HEK293 (cell line): ENCODE measurements at regions not wholly inside any gene's neighbourhood (a gene's known extent, or its start where the extent isn't known, plus 50 kb on each side); places are given as distances from the start of the nearest gene placed in this dataset.
"Not testable (repeated sequence)": the region's sequence is repeated elsewhere in the genome, so short reads cannot be mapped to it uniquely, and the experiment has no call there.

ENCODE experiments used
- CTCF ChIA-PET: fragments of 350-600 bp; formaldehyde crosslinking; extraction: SDS; loops from one replicate; lab custom pipeline; 2021; ENCODE audit warnings: antibody characterized with exemption; lab: Yijun Ruan, JAX
- POLR2A ChIA-PET: fragments of 300-600 bp; formaldehyde crosslinking; extraction: SDS; loops from one replicate; lab custom pipeline; 2020; ENCODE audit warnings: antibody characterized with exemption, inconsistent platforms; lab: Yijun Ruan, JAX
- H3K27ac ChIP-seq: fragments of 200-500 bp; sonication (Bioruptor generic); 2 replicates; pipeline ENCODE4 v1.5.1; 2014; ENCODE audit warnings: low read depth, low read length, control low read depth, inconsistent platforms; ENCODE audit errors: extremely low read depth
- H3K36me3 ChIP-seq, 2 experiments: fragments of 200-500 bp in 1 of 2; sonication (Bioruptor generic) in 1 of 2; 1 replicate in 1 of 2; 2 replicates in 1 of 2; pipeline ENCODE4 v1.5.1; 2014 to 2017; ENCODE audit warnings: inconsistent platforms in 2 of 2, low read length in 2 of 2; ENCODE audit not compliant: control insufficient read depth in 2 of 2, insufficient read depth in 1 of 2
- H3K4me1 ChIP-seq: fragments of 200-500 bp; sonication (Bioruptor generic); 2 replicates; pipeline ENCODE4 v1.5.1; 2014; ENCODE audit warnings: mild to moderate bottlenecking, low read length, inconsistent platforms; ENCODE audit not compliant: control insufficient read depth, insufficient read depth
- H3K4me3 ChIP-seq: 2 replicates; pipeline ENCODE4 v1.5.1; 2011; ENCODE audit warnings: low read depth, mild to moderate bottlenecking, control low read depth, low read length, moderate library complexity
- H3K9me3 ChIP-seq: fragments of 200-500 bp; sonication (Bioruptor generic); 2 replicates; pipeline ENCODE4 v1.5.1; 2014; ENCODE audit warnings: low read depth, low read length, inconsistent platforms; ENCODE audit not compliant: control insufficient read depth, insufficient read depth
- GLIS1 ChIP-seq: fragments of 450-650 bp; formaldehyde crosslinking; IDR thresholded peaks from 2 replicates; pipeline ENCODE4 v1.5.1; 2016; ENCODE audit warnings: missing biosample characterization, missing genetic modification characterization
- ZBTB8A ChIP-seq: fragments of 450-650 bp; formaldehyde crosslinking; IDR thresholded peaks from 2 replicates; pipeline ENCODE4 v1.5.1; 2016; ENCODE audit warnings: missing biosample characterization, missing genetic modification characterization
- ZIC2 ChIP-seq: fragments of 450-650 bp; formaldehyde crosslinking; IDR thresholded peaks from 2 replicates; pipeline ENCODE4 v1.5.1; 2016; ENCODE audit warnings: missing biosample characterization, missing genetic modification characterization
- ZNF140 ChIP-seq: fragments of 450-650 bp; formaldehyde crosslinking; IDR thresholded peaks from 2 replicates; pipeline ENCODE4 v1.5.1; 2016; ENCODE audit warnings: missing biosample characterization, missing genetic modification characterization
- ZNF266 ChIP-seq: fragments of 450-650 bp; formaldehyde crosslinking; IDR thresholded peaks from 2 replicates; pipeline ENCODE4 v1.5.1; 2016; ENCODE audit warnings: missing biosample characterization, missing genetic modification characterization, low read depth
- ZNF394 ChIP-seq: fragments of 450-650 bp; formaldehyde crosslinking; IDR thresholded peaks from 2 replicates; pipeline ENCODE4 v1.5.1; 2016; ENCODE audit warnings: missing biosample characterization, missing genetic modification characterization, mild to moderate bottlenecking, moderate library complexity, borderline replicate concordance
- ZNF433 ChIP-seq: fragments of 450-650 bp; formaldehyde crosslinking; IDR thresholded peaks from 2 replicates; pipeline ENCODE4 v1.5.1; 2016; ENCODE audit warnings: missing biosample characterization, missing genetic modification characterization, low read depth
- ZNF518A ChIP-seq: fragments of 450-650 bp; formaldehyde crosslinking; conservative IDR thresholded peaks from 2 replicates; pipeline ENCODE4 v1.5.1; 2016; ENCODE audit warnings: low read depth, missing biosample characterization, missing genetic modification characterization
- ZNF555 ChIP-seq: fragments of 450-650 bp; formaldehyde crosslinking; conservative IDR thresholded peaks from 2 replicates; pipeline ENCODE4 v1.5.1; 2017; ENCODE audit warnings: missing biosample characterization, mild to moderate bottlenecking, missing genetic modification characterization, inconsistent platforms
- ZNF558 ChIP-seq: fragments of 450-650 bp; formaldehyde crosslinking; IDR thresholded peaks from 2 replicates; pipeline ENCODE4 v1.5.1; 2016; ENCODE audit warnings: missing biosample characterization, missing genetic modification characterization
- ZNF560 ChIP-seq: fragments of 450-650 bp; formaldehyde crosslinking; IDR thresholded peaks from 2 replicates; pipeline ENCODE4 v1.5.1; 2017; ENCODE audit warnings: missing biosample characterization, missing genetic modification characterization, borderline replicate concordance
- ZNF654 ChIP-seq: fragments of 450-650 bp; formaldehyde crosslinking; IDR thresholded peaks from 2 replicates; pipeline ENCODE4 v1.5.1; 2016; ENCODE audit warnings: low read depth, missing biosample characterization, missing genetic modification characterization
- ZNF664 ChIP-seq: fragments of 450-650 bp; formaldehyde crosslinking; IDR thresholded peaks from 2 replicates; pipeline ENCODE4 v1.5.1; 2016; ENCODE audit warnings: missing biosample characterization, missing genetic modification characterization
- ZXDB ChIP-seq: fragments of 450-650 bp; formaldehyde crosslinking; IDR thresholded peaks from 2 replicates; pipeline ENCODE4 v1.5.1; 2016; ENCODE audit warnings: missing biosample characterization, missing genetic modification characterization
- TF ChIP-seq, protein P1 (sequence below): fragments of 450-650 bp; formaldehyde crosslinking; IDR thresholded peaks from 2 replicates; pipeline ENCODE4 v1.5.1; 2016; ENCODE audit warnings: missing biosample characterization, missing genetic modification characterization

GRCh38 chr13:21261487-21262216, 85.2 kb downstream of the MRPL57 start:
- CTCF ChIA-PET, result not testable (repeated sequence)

GRCh38 chr13:21263909-21264308, 87.5 kb downstream of the MRPL57 start:
- H3K9me3 ChIP-seq, H3K27ac ChIP-seq, H3K4me1 ChIP-seq, H3K36me3 ChIP-seq, CTCF ChIA-PET, H3K4me3 ChIP-seq, POLR2A ChIA-PET: not testable (repeated sequence)

More at GRCh38 chr13:21261487-21262216, 85.2 kb downstream of the MRPL57 start:
- H3K27ac ChIP-seq, H3K9me3 ChIP-seq, H3K4me1 ChIP-seq, H3K4me3 ChIP-seq, H3K36me3 ChIP-seq, POLR2A ChIA-PET: not testable (repeated sequence)
- TF ChIP-seq GLIS1 (tag by site-specific recombination), result peak; percentile 52
- peak; percentile 76 for TF ChIP-seq ZIC2 (tag by site-specific recombination)

GRCh38 chr13:21268485-21268884, 92.0 kb downstream of the MRPL57 start:
- H3K27ac ChIP-seq, POLR2A ChIA-PET, CTCF ChIA-PET, H3K4me3 ChIP-seq, H3K9me3 ChIP-seq, H3K36me3 ChIP-seq, H3K4me1 ChIP-seq: not testable (repeated sequence)

- H3K9me3 ChIP-seq, H3K4me3 ChIP-seq, H3K27ac ChIP-seq, H3K4me1 ChIP-seq, POLR2A ChIA-PET, H3K36me3 ChIP-seq: not testable (repeated sequence)
- CTCF ChIA-PET, result interaction anchor here (0.6 kb wide), 1 partner anchor 186 kb away, joined by 4 read pairs; no protein-coding TSS in a partner anchor
- peak; percentile 53; the same call in 1 of the 2 replicates for TF ChIP-seq ZNF664
- TF ChIP-seq ZNF555 (tag by site-specific recombination), result peak; percentile 82
- TF ChIP-seq ZXDB, result peak; percentile 50; the same call in 1 of the 2 replicates
- TF ChIP-seq ZNF140 (tag by site-specific recombination), result peak; percentile 37; the same call in 1 of the 2 replicates
- peak; percentile 60; the same call in 1 of the 2 replicates for TF ChIP-seq ZBTB8A (tag by site-specific recombination)
- peak; percentile 49; the same call in 1 of the 2 replicates for TF ChIP-seq ZNF560 (tag by site-specific recombination)
- peak; percentile 76; the same call in 1 of the 2 replicates for TF ChIP-seq ZNF433 (tag by site-specific recombination)
- TF ChIP-seq ZNF558 (tag by site-specific recombination), result peak; percentile 57; the same call in 1 of the 2 replicates
- TF ChIP-seq, protein P1, sequence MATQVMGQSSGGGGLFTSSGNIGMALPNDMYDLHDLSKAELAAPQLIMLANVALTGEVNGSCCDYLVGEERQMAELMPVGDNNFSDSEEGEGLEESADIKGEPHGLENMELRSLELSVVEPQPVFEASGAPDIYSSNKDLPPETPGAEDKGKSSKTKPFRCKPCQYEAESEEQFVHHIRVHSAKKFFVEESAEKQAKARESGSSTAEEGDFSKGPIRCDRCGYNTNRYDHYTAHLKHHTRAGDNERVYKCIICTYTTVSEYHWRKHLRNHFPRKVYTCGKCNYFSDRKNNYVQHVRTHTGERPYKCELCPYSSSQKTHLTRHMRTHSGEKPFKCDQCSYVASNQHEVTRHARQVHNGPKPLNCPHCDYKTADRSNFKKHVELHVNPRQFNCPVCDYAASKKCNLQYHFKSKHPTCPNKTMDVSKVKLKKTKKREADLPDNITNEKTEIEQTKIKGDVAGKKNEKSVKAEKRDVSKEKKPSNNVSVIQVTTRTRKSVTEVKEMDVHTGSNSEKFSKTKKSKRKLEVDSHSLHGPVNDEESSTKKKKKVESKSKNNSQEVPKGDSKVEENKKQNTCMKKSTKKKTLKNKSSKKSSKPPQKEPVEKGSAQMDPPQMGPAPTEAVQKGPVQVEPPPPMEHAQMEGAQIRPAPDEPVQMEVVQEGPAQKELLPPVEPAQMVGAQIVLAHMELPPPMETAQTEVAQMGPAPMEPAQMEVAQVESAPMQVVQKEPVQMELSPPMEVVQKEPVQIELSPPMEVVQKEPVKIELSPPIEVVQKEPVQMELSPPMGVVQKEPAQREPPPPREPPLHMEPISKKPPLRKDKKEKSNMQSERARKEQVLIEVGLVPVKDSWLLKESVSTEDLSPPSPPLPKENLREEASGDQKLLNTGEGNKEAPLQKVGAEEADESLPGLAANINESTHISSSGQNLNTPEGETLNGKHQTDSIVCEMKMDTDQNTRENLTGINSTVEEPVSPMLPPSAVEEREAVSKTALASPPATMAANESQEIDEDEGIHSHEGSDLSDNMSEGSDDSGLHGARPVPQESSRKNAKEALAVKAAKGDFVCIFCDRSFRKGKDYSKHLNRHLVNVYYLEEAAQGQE, result 0 out of 2 replicates have a peak, but pooled peaks have one; percentile 32
- peak; percentile 41; the same call in 1 of the 2 replicates for TF ChIP-seq ZNF266 (tag by site-specific recombination)
- peak; percentile 92 for TF ChIP-seq ZNF394
- TF ChIP-seq ZNF518A (tag by site-specific recombination), result peak; percentile 86
- TF ChIP-seq ZNF654 (tag by site-specific recombination), result peak; percentile 32
Observed at GRCh38 chr13:21272439-21272838, 96.0 kb downstream of the MRPL57 start.
